SU-DHL-6 (cell line): ENCODE measurements at regions not wholly inside any gene's neighbourhood (a gene's known extent, or its start where the extent isn't known, plus 50 kb on each side); places are given as distances from the start of the nearest gene placed in this dataset.
A peak's percentile ranks its signal among the peaks of the same experiment; 100 is the strongest.

Experiments used
- H2AFZ ChIP-seq: fragments of 200-600 bp; sonication (generic); 2 replicates; pipeline ENCODE4 v1.6.1; 2014; ENCODE audit warnings: low read depth, mild to moderate bottlenecking, moderate library complexity, mixed read lengths, antibody characterized with exemption, low read length; ENCODE audit not compliant: severe bottlenecking
- H3F3A ChIP-seq: fragments of 200-600 bp; shearing (Covaris generic); 2 replicates; pipeline ENCODE4 v1.6.0; 2016; ENCODE audit warnings: antibody characterized with exemption, mild to moderate bottlenecking; ENCODE audit not compliant: insufficient read depth
- H3K27ac ChIP-seq: fragments of 200-600 bp; sonication (generic); 2 replicates; pipeline ENCODE4 v1.5.1; 2016; ENCODE audit warnings: low read depth, mild to moderate bottlenecking, low read length, moderate library complexity, mixed read lengths
- H3K27me3 ChIP-seq: fragments of 200-600 bp; sonication (generic), shearing (Covaris generic); 2 replicates; pipeline ENCODE4 v1.6.0; 2014; ENCODE audit warnings: mild to moderate bottlenecking, low read length
- H3K36me3 ChIP-seq: fragments of 200-600 bp; sonication (generic); 2 replicates; pipeline ENCODE4 v1.6.1; 2014; ENCODE audit warnings: mild to moderate bottlenecking, low read length, mixed read lengths
- H3K4me2 ChIP-seq: fragments of 300-600, 200-600 bp; shearing (Covaris generic), sonication (generic); 2 replicates; pipeline ENCODE4 v1.6.0; 2014; ENCODE audit warnings: low read length, low read depth, mild to moderate bottlenecking; ENCODE audit not compliant: poor library complexity, severe bottlenecking
- H3K4me3 ChIP-seq: fragments of 200-600 bp; sonication (generic); 2 replicates; pipeline ENCODE4 v1.5.1; 2014; ENCODE audit warnings: antibody characterized with exemption, low read length, mild to moderate bottlenecking, mixed read lengths; ENCODE audit not compliant: insufficient read depth, poor library complexity, severe bottlenecking
- H3K79me2 ChIP-seq: fragments of 200-600 bp; sonication (generic); 2 replicates; pipeline ENCODE4 v1.6.1; 2014; ENCODE audit warnings: mild to moderate bottlenecking, low read length, moderate library complexity; ENCODE audit not compliant: insufficient read depth
- H3K9ac ChIP-seq: fragments of 200-600 bp; sonication (generic); 2 replicates; pipeline ENCODE4 v1.7.0; 2014; ENCODE audit warnings: mild to moderate bottlenecking, low read length
- H3K9me2 ChIP-seq: fragments of 200-600 bp; sonication (generic); replicated peaks from 2 replicates; pipeline ENCODE4 v1.6.1; 2014; ENCODE audit warnings: low read length; ENCODE audit not compliant: insufficient read depth
- H3K9me3 ChIP-seq: fragments of 200-600 bp; sonication (generic); 2 replicates; pipeline ENCODE4 v1.6.1; 2014; ENCODE audit warnings: low read length, mixed read lengths; ENCODE audit not compliant: insufficient read depth
- H4K20me1 ChIP-seq: fragments of 200-600 bp; sonication (generic); 2 replicates; pipeline ENCODE4 v1.6.1; 2014; ENCODE audit warnings: low read depth, mild to moderate bottlenecking, antibody characterized with exemption, low read length, moderate library complexity, mixed read lengths
- CTCF ChIP-seq: fragments of 200-600 bp; sonication (generic); IDR thresholded peaks from one replicate; pipeline ENCODE4 v1.5.1; 2017; ENCODE audit warnings: antibody characterized with exemption, mild to moderate bottlenecking, low read length, moderate library complexity; ENCODE audit not compliant: insufficient read depth, poor library complexity, severe bottlenecking
- EZH2phosphoT487 ChIP-seq: fragments of 200-600 bp; sonication (generic), shearing (Covaris generic); conservative IDR thresholded peaks from 2 replicates; pipeline ENCODE4 v1.6.1; 2018; ENCODE audit warnings: mild to moderate bottlenecking, antibody characterized with exemption, low read length, moderate library complexity, mixed read lengths

GRCh38 chr12:41932470-41932991, 212.1 kb downstream of the GXYLT1 start:
- no peaks in the 10 kb centered on the region for H3K27me3 ChIP-seq
- no peak overlapping the region for H3K9ac ChIP-seq

GRCh38 chr12:41930866-41931437, 213.7 kb downstream of the GXYLT1 start:
- Histone ChIP-seq H3K4me3 (no peak overlapping the region), H3K27ac (no peak overlapping the region), H3F3A (no peaks in the 10 kb centered on the region), H3K79me2 (no peaks in the 10 kb centered on the region), H4K20me1 (no peaks in the 10 kb centered on the region), H3K9me2 (no peaks in the 10 kb centered on the region), H3K36me3 (no peaks in the 10 kb centered on the region), H2AFZ (no peak overlapping the region), H3K9ac (no peak overlapping the region), H3K9me3 (no peaks in the 10 kb centered on the region), H3K27me3 (no peaks in the 10 kb centered on the region), H3K4me2 (peak overlapping the region; percentile 12)
- no peak for TF ChIP-seq EZH2phosphoT487
- no peak for TF ChIP-seq CTCF

More at GRCh38 chr12:41932470-41932991, 212.1 kb downstream of the GXYLT1 start:
- H3K9me2 ChIP-seq, result no peaks in the 10 kb centered on the region
- H3K79me2 ChIP-seq, result no peaks in the 10 kb centered on the region
- H3K4me2 ChIP-seq, result no peak overlapping the region
- no peaks in the 10 kb centered on the region for H3K36me3 ChIP-seq
- H3K9me3 ChIP-seq, result no peaks in the 10 kb centered on the region
- no peaks in the 10 kb centered on the region for H4K20me1 ChIP-seq
- no peak overlapping the region for H3K4me3 ChIP-seq
- TF ChIP-seq EZH2phosphoT487 (no peak), CTCF (no peak)
- no peak overlapping the region for H3K27ac ChIP-seq
- no peaks in the 10 kb centered on the region for H3F3A ChIP-seq
- H2AFZ ChIP-seq, result no peak overlapping the region

GRCh38 chr12:41924111-41924510, 220.6 kb downstream of the GXYLT1 start:
- no peaks in the 10 kb centered on the region for H3K9me2 ChIP-seq
- no peaks in the 10 kb centered on the region for H3K27me3 ChIP-seq
- H3K36me3 ChIP-seq, result no peaks in the 10 kb centered on the region
- TF ChIP-seq CTCF, result no peak
- TF ChIP-seq EZH2phosphoT487, result no peak
- H3K27ac ChIP-seq, result no peak overlapping the region
- no peak overlapping the region for H2AFZ ChIP-seq
- H3K79me2 ChIP-seq, result no peaks in the 10 kb centered on the region
- no peaks in the 10 kb centered on the region for H4K20me1 ChIP-seq
- H3K9me3 ChIP-seq, result no peaks in the 10 kb centered on the region
- no peak overlapping the region for H3K4me2 ChIP-seq
- H3K9ac ChIP-seq, result no peak overlapping the region
- H3K4me3 ChIP-seq, result no peak overlapping the region
- no peaks in the 10 kb centered on the region for H3F3A ChIP-seq
